NCI-H345 treated with DMSO at 0.1 percent for 48 hours (cell line): ENCODE measurements at regions not wholly inside any gene's neighbourhood (a gene's known extent, or its start where the extent isn't known, plus 50 kb on each side); places are given as distances from the start of the nearest gene placed in this dataset.
"Not testable (repeated sequence)": the region's sequence is repeated elsewhere in the genome, so short reads cannot be mapped to it uniquely, and the experiment has no call there.

Experiments
- DNase-seq: peaks from one replicate; lab custom pipeline; 2025; ENCODE audit not compliant: unreplicated experiment; lab: John Stamatoyannopoulos, UW

GRCh38 chr9:740221-740620 lies 101.3 kb upstream of the DMRT1 start:
- no peak for DNase-seq

- no peak for DNase-seq
Observed at GRCh38 chr9:742104-742503, 99.4 kb upstream of the DMRT1 start.

DNA sequence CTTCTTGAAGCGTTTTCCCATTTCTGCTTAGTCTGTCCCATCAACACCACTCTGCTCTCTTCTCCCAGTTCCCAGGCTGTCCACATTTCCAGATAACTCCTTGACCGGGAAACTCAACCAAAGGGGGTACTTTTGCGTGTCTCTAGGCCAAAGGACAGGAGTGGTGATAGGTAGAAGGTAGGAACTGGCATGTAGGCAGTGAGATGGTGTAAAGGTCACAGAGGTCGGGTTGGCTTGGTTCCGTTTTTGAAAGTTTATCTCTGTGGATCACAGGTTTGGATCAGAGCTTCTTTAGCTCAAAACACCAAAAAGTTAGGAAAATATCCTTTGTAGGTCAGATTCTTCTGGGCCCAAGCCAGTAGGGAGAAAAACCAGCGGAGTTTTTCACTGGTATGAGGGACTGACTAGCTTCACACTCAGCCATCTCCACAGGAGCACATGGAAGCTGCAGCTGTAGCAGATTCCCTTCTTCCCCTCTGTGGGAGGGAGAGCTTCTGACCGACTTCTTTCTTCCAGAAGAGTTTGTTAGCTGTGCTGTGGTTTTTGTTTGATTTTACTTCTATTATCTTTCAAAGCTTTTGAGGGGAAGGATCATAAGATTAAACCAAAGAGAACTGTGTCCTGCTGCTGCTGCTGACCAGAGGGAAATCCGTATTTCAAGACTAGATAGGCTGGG lies 98.4 kb upstream of the DMRT1 start:
- no peak for DNase-seq

GRCh38 chr9:744046-744712 lies 97.3 kb upstream of the DMRT1 start:
- DNase-seq: no peak

- no peak for DNase-seq
Observed at GRCh38 chr9:744790-745484, 96.6 kb upstream of the DMRT1 start.

GRCh38 chr9:745761-746380 lies 95.6 kb upstream of the DMRT1 start:
- no peak for DNase-seq

- DNase-seq: no peak
Observed at GRCh38 chr9:746661-747434, 94.6 kb upstream of the DMRT1 start.

DNA sequence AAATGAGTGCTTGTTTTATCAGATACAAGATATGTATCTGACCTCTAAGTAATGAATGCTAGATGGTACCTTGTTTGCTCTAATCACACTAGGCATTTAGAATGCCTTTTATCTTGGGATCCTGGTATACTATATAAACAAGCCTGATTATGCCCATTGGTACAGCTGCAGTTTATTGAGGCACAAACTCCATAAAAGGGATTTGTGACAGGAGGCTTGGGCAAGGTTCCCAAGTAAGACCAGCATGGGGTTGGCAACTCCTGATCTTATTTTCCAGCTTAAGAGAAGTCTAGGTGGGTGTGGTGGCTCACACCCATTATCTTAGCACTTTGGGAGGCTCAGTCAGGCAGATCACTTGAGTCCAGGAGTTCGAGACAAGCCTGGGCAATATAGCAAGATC lies 93.9 kb upstream of the DMRT1 start:
- DNase-seq: no peak

- no peak for DNase-seq
Observed at GRCh38 chr9:748861-749497, 92.5 kb upstream of the DMRT1 start.

DNA sequence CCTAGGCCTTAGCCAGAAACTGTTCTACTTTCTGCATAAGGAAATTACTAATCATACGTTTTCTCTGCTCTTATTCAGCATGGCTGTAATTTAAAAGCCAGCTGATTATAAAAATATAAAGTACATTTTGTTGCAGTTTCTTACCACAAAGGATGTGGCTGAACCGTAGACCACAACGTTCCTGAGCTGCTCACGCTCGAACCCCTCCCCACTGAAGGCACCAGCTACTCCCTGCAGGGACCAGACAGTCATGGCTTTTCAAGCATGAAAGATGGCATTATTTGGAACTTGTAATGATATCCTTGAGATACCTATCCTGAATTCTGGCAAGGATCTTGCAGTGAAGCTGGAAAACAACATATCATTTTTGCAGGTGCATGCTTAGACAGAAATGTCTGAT lies 91.8 kb upstream of the DMRT1 start:
- no peak for DNase-seq

- DNase-seq: no peak
Observed at GRCh38 chr9:750249-750967, 91.1 kb upstream of the DMRT1 start.

DNA sequence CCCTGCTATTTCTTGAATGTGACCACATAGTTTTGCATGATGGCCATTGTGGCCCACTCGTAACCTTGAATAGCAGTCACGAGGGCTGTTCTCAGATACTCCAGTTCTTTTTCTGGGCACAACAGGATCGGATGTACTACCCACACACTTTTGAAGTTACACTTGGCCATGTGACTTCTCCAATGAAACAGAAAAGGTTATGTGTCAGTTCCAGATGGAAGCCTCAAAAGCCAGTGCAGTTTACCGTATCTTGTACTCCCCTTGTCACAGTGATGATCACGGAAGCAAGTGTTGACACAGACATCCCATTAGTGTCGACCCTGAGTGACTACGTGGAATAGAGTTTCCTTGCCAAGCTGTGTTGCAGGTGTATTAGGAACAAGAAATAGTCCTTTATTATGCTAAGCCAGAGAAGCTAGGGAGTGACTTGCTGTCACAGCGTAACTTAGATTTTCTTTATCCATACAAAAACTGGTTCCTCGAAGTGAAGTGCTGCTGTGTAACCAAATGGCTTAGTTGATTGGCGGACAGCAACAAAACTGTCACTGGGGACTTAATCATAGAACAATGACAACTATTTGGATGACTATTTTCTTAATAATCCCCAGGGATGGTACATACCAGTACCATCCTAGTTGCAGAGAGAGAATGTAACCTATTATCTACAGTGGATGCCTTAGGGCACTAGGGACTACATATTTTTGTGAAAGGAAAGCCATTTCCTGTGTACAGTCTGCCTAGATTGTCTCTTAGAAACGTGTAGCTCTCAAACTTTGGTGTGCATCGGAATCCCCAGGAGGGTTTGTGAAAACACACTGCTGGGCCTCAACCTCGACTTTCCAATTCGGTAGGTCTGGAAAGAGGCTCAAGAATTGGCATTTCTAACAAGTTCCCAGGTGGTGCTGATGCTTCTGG lies 90.1 kb upstream of the DMRT1 start:
- DNase-seq: no peak

DNA sequence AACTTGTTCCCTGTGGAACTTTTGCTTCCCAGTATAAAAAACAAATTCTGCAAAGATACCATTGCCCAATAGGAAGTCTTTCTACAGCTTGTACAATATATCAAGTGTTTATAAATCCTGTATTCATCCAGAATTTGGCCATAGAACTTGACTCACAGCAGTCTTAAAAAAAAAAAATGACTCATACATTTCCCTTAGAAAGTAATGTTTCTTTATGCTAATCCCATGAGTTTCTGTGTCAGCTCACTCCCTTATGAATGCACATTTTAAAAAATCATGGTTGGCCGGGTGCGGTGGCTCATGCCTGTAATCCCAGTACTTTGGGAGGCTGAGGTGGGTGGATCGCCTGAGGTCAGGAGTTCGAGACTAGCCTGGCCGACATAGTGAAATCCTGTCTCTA lies 89.3 kb upstream of the DMRT1 start:
- no peak for DNase-seq

- no peak for DNase-seq
Observed at GRCh38 chr9:752681-753200, 88.8 kb upstream of the DMRT1 start.

GRCh38 chr9:753734-754133 lies 87.8 kb upstream of the DMRT1 start:
- DNase-seq: not testable (repeated sequence)

- DNase-seq: no peak
Observed at GRCh38 chr9:754150-754931, 87.2 kb upstream of the DMRT1 start.

- no peak for DNase-seq
Observed at GRCh38 chr9:755454-756381, 85.8 kb upstream of the DMRT1 start.
